Caki2 (cell line): ENCODE measurements at regions not wholly inside any gene's neighbourhood (a gene's known extent, or its start where the extent isn't known, plus 50 kb on each side); places are given as distances from the start of the nearest gene placed in this dataset.
"Not testable (repeated sequence)": the region's sequence is repeated elsewhere in the genome, so short reads cannot be mapped to it uniquely, and the experiment has no call there.

Experiments used
- DNase-seq: peaks from one replicate; pipeline ENCODE4 v3.0.0-alpha.2; 2015; ENCODE audit warnings: low read depth
- in situ Hi-C: cut with HindIII; loops from 2 replicates; pipeline ENCODE4 v1.10.0; 2016; ENCODE audit warnings: low sequenced_read_pairs, low pct_unique_long_range_greater_than_20kb, mixed read lengths

DNA sequence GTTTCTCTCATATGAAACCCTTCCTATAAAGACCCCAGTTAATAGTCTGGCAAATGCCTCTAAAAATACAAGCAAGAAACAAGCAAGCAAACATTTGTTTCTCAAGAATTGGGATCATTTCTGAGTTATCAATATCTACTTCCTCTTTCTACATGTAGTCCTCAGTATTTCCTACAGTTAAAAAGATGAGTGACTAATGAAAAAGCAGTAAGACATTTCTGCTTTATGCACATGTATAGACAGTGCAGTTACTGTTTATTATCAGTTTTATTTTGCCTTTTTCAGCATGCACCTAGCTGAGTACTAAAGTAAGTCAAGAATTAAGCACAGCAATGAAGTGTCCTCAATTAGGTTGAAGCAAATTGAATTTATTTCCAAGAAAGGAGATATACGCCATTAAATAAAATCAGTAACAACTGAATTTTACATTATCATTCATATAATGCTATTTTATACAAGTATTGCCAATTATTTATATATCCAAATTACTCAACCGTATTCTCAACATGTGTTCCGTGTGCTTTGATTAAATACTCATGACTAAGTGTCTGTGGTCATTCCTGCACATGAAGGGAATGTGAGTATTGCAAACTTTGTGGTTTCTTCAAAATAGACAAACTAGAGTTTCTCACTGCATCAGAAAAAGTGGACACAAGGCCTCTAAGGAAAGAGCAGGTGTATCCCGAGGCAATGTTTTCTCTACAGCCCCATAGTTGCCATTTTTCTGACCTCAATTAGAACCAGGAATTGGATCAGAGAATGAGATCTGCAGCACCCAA lies 159.3 kb upstream of the MARCKS start:
- in situ Hi-C loops = no loop called here
- peak; percentile 33 for DNase-seq

DNA sequence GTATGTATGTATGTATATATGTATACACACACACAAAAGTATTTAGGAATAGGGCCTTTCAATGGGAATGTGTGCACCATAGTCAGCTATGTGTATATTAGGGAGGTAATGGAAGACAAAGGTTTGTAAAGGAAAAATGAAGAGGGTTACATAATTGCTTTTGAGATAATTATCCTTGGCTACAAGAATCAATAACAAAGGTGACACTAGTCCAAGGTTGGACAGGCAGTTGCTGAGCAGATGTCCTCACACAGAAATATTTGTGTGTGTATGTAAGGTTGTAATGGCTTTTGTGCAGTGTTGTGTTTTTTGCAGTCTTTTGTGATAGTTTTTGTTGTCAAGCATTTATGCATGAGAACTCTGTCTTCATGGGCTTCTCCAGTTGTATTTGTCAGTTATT lies 157.9 kb upstream of the MARCKS start:
- in situ Hi-C loops = no loop called here

DNA sequence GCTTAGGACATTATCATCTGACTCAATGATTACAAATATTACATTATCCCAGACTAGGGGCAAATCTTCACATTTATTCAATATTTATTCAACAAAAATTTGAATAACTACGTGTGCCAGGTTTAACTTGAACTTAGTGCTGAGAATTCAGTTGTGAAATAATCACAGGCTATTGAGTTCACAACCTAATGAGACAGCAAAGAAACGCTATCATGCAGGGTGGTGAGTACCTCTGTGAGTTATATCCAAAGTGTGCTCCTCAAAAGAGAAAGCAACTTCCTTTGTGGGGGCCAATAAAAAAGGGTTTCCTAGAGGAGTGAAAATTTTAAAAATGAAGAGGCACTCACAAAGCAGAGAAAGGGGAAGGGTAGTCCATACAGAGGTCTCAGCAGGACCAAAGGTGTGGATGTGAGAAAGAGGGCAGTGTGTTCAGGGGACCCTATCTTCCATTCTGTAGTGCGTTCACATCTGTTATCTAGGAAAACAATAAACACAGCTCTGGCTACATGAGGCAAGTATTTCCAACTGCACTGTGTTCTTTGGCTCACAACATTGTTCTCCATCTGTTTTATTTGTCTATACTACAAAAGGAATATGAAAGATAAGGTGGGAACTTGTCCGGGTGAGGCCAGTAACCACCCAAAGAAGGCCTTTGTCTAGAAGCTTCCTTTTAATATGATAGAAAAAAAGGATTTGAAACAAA lies 155.4 kb upstream of the MARCKS start:
- in situ Hi-C loops = no loop called here
- DNase-seq = no peak

More for the DNA sequence above, 157.9 kb upstream of the MARCKS start:
- DNase-seq = no peak

DNA sequence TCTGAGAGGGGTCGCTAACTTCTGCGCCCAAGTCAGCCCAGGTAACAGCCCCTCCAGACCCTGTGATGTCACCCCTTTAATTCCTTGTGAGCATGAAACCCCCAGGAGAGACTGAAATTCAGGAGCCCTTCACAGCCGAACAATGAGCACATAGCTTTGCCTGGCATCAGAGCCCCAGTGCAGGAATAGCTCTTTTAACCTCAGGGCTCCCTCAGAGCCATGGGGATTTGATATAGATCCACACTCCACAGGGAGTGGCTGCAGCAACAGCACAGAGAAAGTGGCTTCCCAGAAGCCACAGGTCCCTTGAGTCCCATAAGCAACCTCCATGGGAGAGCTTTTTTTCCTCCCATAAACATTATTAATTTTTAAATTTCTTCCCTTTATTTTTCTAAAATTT lies 150.0 kb upstream of the MARCKS start:
- DNase-seq = no peak
- in situ Hi-C loops = no loop called here

DNA sequence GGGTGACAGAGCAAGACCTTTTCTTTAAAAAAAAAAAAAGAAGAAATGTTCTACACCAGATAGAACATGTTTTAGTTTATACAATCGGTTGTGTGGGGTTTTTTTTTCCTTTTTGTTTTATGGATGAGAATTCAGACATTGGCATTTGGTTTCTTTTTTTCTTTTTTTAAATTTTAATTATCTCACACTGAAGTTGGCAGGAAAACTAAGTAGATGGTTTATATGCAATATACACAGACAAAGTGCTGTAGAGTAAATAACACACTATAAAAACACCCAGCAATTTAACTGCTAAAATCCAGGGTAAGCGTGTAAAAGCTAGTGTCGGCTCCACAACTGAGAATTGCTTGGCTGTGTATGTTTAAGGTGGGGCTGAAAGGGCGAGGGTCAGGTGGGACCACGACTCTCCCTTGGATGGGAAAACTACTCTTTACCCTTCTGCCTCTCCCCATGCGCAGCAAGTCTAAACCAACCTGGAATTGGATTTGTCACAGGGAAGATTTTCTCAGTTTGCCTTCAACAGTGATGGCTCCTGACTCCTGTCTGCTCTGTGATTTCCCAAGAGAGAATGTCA lies 147.1 kb upstream of the MARCKS start:
- no peak for DNase-seq

DNA sequence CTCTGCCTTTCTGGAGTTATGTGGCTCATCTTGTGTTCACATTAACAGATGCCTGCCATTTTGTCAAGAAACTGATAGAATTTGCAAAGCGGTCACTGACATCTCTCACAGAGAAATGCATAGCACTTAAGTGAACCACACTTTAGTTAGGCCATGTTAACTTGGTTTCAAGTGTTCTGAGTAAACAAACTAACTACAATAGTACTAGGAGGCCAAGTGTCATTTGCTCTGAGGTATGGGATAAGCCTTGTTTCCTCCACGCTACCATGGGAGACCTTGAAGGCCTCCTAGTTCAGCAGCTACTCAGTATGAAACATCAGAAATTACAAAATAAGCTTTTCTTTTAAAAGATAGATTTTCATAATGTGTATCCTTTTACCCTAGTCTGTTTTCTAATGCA lies 143.5 kb upstream of the MARCKS start:
- in situ Hi-C loops = no loop called here
- no peak for DNase-seq

More for the DNA sequence above, 147.1 kb upstream of the MARCKS start:
- in situ Hi-C loops = no loop called here

DNA sequence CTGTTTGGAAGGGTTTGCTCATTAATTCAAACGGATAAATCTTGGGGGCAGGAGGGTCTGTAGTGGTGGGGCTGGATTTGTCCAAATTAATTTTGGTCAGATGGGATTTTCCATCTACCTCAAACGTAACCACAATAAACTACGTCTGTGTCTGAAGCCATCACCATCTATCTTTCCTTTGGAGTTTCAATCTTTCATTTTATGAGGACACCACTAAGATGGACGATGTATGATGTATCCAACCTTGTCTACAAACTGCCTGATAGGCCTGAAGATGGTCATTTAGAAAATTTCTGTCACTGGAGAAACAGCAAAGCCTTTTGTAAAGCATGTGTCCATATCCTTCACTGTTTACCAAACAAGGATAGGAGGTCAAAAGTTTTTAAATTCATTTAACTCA lies 138.6 kb upstream of the MARCKS start:
- no peak for DNase-seq
- in situ Hi-C loops = no loop called here

DNA sequence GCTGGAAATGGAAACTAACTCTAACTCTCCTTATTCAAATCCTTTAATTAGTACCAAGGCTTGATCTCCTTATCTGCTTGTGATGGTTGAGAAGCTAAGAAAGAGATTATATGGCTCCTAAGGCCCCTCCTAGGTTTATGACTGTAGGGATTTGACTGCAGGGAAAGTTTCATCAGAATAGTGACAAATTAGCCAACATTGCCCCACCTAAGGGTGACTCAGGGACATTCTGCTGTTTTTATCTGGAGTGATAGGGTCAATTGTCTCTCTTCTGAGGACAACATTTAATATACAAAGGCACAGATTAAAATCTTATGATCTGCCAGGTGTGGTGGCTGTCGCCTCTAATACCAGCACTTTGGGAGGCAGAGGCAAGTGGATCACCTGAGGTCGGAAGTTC lies 138.1 kb upstream of the MARCKS start:
- DNase-seq = peak; percentile 66
- in situ Hi-C loops = no loop called here

DNA sequence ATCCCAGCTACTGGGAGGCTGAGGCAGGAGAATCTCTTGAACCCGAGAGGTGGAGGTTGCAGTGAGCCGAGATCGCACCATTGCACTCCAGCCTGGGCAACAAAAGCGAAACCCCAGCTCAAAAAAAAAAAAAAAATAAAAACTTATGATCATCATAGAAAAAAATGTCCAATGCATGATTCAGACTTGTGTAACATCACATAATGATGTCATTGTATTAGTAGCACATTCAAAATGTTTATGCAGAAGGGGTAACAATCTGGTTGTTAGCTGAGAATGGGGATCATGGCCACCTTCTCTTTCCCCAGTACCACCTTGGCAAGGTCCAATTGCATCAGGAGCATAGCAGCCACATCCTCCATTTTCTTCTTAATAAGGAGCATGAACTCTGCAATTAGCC lies 137.6 kb upstream of the MARCKS start:
- in situ Hi-C loops = no loop called here

DNA sequence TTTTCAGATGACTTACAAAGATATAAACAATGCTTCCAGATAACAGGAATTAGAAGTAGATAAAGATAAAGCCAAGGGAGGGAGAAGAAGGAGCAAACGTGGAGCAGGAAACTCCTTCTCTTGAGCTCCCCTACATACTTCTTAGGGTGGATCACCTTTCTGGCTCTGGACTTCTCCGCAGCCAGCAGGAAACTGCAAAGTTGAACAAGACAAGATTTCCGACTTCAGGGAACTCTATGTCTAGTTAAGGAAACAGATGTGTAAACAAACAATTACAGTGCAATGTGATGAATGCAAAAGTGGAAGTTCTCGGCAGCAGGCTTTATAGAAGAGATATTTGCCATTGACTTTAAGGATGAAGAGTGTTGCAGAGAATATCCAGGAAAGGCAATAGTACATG lies 134.0 kb upstream of the MARCKS start:
- DNase-seq = no peak
- in situ Hi-C loops = no loop called here

More for the DNA sequence above, 137.6 kb upstream of the MARCKS start:
- no peak for DNase-seq

DNA sequence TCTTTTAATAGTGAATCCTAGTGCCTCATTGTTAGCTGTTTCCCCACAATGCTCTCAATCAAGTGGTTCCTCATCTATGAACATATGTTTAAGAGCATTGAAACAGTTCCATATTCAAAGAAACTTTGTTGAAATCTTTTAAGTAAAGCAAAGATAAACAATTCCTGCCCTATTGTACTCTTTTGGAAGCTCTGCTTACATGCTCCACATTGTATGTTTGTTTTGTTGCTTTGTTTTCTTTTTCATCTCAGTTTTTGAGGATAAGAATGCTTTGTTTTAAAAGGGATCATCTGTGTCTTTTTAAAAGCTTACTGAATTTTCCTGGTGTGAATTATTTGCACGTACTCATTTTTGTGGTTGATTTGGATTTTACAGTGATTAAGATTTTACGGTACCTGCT lies 132.2 kb upstream of the MARCKS start:
- in situ Hi-C loops, DNase-seq: not testable (repeated sequence)

DNA sequence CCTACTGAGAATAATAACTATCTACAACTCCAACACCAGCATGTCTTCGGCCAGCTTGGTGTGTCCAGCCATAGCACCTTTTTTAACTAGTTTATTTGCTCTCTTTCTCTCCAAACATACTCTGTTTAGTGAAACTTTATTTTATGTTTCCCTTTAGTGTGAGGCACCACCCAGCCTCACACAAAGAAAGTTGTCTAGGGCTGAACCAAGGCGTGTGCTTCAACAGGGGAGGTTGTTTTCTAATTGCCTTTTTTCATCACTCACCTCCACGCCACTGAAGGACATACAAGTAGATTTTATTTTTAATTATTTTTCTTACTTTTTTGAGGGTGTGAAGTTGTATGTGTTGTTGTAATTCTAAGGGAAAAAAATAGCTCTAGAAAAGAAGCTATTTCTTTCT lies 125.6 kb upstream of the MARCKS start:
- in situ Hi-C loops = no loop called here
- DNase-seq = no peak

DNA sequence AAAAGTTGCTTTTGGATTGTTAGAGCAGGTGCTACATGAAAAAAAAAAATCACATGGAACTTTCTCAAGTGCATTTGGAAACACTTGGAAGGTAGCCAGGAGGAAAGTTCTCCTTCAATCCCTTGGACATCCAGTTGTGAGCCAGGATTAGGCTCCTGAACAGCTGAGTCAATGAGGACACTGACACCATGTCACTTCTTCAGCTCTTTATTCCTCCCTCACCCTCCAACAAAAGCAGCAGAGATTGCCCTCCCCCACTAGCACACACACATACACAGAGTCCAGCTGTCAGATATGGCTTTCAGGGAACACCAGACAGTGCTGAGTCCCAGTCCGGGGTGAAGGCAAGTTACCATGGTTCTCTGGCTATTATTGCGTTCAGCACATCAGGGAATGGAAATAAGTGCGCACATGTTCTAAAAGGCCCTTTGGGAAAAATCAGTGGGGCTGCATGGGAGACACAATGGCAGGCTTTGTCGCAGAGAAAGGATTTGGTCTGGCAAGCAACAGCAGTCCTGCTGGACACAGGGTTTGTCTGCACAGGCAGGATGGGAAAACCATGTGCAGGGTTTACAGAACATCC lies 124.7 kb upstream of the MARCKS start:
- in situ Hi-C loops = no loop called here
- DNase-seq = no peak

DNA sequence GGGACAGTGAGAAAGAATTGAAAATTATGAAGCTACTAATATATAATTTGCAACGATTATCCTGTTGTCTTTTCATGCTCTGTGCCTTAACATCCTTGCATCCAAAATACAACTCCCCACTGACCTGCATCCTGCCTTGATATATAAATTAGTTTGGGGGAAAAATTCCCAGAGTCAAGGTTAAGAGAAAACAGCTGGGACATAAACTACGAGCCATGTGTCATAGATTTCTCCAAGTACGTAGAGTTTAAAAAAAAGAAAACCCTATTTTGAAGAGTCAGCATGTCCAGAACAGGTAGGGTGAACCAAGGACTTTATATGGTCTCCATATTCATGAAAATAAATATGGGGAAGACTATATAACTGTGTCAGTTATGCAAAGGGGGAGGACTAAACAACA lies 123.8 kb upstream of the MARCKS start:
- in situ Hi-C loops = no loop called here
- no peak for DNase-seq

DNA sequence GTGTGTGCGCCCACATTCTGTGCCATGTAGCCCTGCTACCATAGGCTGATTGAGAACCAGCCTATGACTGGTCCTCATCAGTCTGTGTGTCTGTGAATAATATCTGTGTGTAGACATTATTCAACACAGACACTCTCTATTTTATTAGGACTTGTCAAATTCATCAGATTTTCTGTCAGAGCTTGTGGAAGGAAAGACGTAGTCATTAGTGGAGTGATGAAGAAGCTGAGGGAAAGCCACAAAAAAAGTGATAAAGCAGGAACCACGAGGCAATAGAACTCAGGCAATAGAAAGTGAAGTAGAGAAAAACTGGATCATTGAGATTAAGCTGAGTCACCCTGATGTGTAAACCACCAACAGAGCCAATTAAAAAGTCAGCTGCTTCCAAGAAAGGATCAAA lies 122.2 kb upstream of the MARCKS start:
- no peak for DNase-seq
- in situ Hi-C loops = no loop called here

DNA sequence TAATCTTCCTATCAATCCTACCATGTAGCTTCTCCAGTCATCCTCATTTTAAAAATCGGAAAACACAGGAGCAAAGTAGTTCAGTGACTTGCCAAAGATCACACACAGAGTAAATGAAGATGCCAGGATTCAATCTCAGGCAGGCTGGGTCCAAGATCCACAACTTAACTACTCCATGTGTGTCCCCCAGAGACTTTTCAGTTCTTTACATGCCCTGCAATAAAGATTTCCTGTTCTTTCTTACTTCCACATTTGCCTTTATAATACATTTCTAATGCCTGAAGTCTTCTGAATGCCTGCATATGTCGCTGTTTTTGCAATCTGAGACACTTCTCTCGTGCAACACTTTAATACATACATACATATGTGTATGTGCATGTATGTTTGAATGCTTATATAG lies 121.7 kb upstream of the MARCKS start:
- in situ Hi-C loops = no loop called here
- no peak for DNase-seq

DNA sequence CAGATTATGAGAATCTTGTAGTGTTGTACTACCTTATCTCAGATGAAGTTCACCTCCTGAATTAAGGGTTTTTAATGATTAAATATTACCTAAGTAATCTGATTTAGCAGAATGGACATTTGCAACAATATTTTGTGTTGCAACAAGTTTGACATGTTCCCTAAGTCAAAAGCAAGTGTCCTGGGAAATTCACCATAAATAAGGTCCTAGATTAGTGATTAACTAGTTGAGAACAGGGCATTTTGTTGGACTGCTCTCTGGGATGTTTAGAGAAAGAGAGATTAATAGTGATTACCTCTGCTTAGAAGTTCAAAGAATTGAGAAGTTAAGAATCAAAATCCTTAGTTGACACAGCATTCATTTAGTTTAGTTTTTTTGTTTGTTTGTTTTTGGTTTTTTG lies 120.2 kb upstream of the MARCKS start:
- in situ Hi-C loops = no loop called here
- DNase-seq = no peak

DNA sequence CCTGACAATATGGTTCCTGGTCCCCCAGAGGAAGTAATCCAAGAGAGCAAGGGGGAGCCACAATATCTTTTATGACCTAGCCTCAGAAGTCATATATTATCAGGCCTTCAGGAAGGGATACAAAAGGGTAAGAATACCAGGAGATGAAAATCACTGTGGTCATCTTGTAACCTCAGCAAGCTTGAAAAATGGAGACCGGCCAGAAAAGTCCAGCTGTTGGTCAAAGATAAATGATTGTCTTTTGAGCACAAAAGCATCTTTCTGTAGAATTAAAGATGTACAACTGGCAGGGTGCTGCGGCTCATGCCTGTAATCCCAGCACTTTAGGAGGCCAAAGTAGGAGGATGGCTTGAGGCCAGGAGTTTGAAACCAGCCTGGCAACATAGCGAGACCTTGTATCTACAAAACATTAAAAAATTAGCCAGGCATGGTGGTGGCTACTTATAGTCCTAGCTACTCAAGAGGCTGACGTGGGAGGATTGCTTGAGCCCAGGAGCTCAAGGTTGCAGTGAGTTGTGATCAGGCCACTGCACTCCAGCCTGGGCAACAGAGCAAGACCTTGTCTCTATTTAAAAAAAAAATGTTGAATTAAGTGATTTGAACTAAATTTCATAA lies 118.0 kb upstream of the MARCKS start:
- in situ Hi-C loops = no loop called here
- no peak for DNase-seq

DNA sequence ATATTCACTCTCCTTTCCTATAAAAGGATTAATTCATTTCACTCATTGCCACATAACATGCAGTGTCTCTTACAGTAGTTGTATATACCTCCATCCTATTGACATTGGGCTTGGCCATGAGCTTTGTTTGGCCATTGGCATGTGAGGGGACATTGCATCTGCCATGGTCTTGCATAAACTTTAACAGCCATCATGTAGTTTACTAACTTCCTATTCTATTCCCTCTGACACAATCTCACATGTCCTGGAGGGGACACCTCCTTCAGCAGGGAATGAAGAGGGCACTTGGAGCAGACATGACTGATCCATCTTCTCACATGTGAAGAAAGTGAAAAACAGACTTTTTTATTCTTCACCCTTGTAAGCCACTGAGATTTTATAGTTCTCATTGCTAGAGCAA lies 115.5 kb upstream of the MARCKS start:
- in situ Hi-C loops = no loop called here
- DNase-seq = no peak
